ENCODE measurements at regions not wholly inside any gene's neighbourhood (a gene's known extent, or its start where the extent isn't known, plus 50 kb on each side); places are given as distances from the start of the nearest gene placed in this dataset.
"Not testable (repeated sequence)": the region's sequence is repeated elsewhere in the genome, so short reads cannot be mapped to it uniquely, and the experiment has no call there.

- Histone ChIP-seq H3K4me3 (no peak overlapping the region), H3K9me3 (no peaks in the 10 kb centered on the region), H3K36me3 (no peaks in the 10 kb centered on the region), H3K4me1 (no peaks in the 10 kb centered on the region), H3K27me3 (no peaks in the 10 kb centered on the region), H3K27ac (no peak overlapping the region)
- TF ChIP-seq CTCF (IDR thresholded peaks at IDR 0.05), result no peak
- DNase-seq (ENCODE audit: low spot score), result no peak
Observed at GRCh38 chr13:81106348-81106747, 765.4 kb upstream of the SPRY2 start.

GRCh38 chr13:81104035-81104715 lies 763.2 kb upstream of the SPRY2 start:
- H3K4me1 ChIP-seq, result no peaks in the 10 kb centered on the region
- no peak for TF ChIP-seq CTCF (IDR thresholded peaks at IDR 0.05)

GRCh38 chr13:81102066-81102465 lies 761.1 kb upstream of the SPRY2 start:
- H3K4me3 ChIP-seq; H3K9me3 ChIP-seq; H3K36me3 ChIP-seq; H3K27ac ChIP-seq; H3K4me1 ChIP-seq; H3K27me3 ChIP-seq; DNase-seq (ENCODE audit: low spot score): not testable (repeated sequence)

More at GRCh38 chr13:81104035-81104715, 763.2 kb upstream of the SPRY2 start:
- no peak for DNase-seq (ENCODE audit: low spot score)
- H3K36me3 ChIP-seq, result no peaks in the 10 kb centered on the region
- no peak overlapping the region for H3K4me3 ChIP-seq
- no peaks in the 10 kb centered on the region for H3K9me3 ChIP-seq
- H3K27me3 ChIP-seq, result no peaks in the 10 kb centered on the region
- no peak overlapping the region for H3K27ac ChIP-seq

- DNase-seq (ENCODE audit: low spot score), result no peak
- no peak for TF ChIP-seq CTCF (IDR thresholded peaks at IDR 0.05)
- Histone ChIP-seq H3K36me3 (no peaks in the 10 kb centered on the region), H3K9me3 (no peaks in the 10 kb centered on the region), H3K4me3 (no peak overlapping the region), H3K27me3 (no peaks in the 10 kb centered on the region), H3K27ac (no peak overlapping the region), H3K4me1 (no peaks in the 10 kb centered on the region)
Observed at GRCh38 chr13:81089371-81090157, 748.6 kb upstream of the SPRY2 start.

GRCh38 chr13:81080911-81081454 lies 740.1 kb upstream of the SPRY2 start:
- H3K36me3 ChIP-seq, result no peaks in the 10 kb centered on the region
- no peaks in the 10 kb centered on the region for H3K9me3 ChIP-seq
- TF ChIP-seq CTCF (IDR thresholded peaks at IDR 0.05), result no peak
- DNase-seq (ENCODE audit: low spot score), result no peak
- no peak overlapping the region for H3K27ac ChIP-seq
- no peaks in the 10 kb centered on the region for H3K4me1 ChIP-seq
- H3K4me3 ChIP-seq, result no peak overlapping the region
- no peaks in the 10 kb centered on the region for H3K27me3 ChIP-seq

GRCh38 chr13:81078048-81078447 lies 737.1 kb upstream of the SPRY2 start:
- TF ChIP-seq CTCF (IDR thresholded peaks at IDR 0.05), result no peak
- no peaks in the 10 kb centered on the region for H3K9me3 ChIP-seq
- H3K27ac ChIP-seq, result no peak overlapping the region
- no peak overlapping the region for H3K4me3 ChIP-seq
- no peaks in the 10 kb centered on the region for H3K4me1 ChIP-seq
- H3K27me3 ChIP-seq, result no peaks in the 10 kb centered on the region
- DNase-seq (ENCODE audit: low spot score), result no peak
- H3K36me3 ChIP-seq, result no peaks in the 10 kb centered on the region

GRCh38 chr13:81069822-81070221 lies 728.9 kb upstream of the SPRY2 start:
- not testable (repeated sequence) for H3K27me3 ChIP-seq, H3K9me3 ChIP-seq

More at GRCh38 chr13:81069822-81070221, 728.9 kb upstream of the SPRY2 start:
- H3K27ac ChIP-seq; H3K36me3 ChIP-seq; H3K4me1 ChIP-seq; DNase-seq (ENCODE audit: low spot score); H3K4me3 ChIP-seq: not testable (repeated sequence)
